ENCODE measurements at regions not wholly inside any gene's neighbourhood (a gene's known extent, or its start where the extent isn't known, plus 50 kb on each side); places are given as distances from the start of the nearest gene placed in this dataset.

DNA sequence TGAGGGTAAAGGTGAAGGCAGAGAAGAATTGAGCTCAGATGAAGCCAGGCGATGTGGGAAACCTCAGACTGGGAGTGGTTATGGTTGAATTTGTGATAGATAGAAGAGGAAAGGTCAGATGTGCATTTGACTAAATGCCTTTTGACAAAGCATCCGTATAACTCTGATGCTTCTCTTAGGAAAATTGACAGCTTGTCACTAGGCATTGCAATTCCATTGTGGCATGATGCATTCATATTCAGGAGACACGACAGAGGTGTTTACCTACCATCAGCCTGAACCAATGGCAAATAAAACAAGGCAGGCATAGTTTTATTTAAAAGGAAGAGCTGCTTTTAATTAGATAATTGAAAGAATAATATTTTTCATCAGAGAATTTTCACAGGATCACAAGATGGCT lies 325.1 kb upstream of the IGFBP7 start:
- no peak overlapping the region for H3K4me3 ChIP-seq (ENCODE audit: low read depth, low read length)
- TF ChIP-seq, protein P1, sequence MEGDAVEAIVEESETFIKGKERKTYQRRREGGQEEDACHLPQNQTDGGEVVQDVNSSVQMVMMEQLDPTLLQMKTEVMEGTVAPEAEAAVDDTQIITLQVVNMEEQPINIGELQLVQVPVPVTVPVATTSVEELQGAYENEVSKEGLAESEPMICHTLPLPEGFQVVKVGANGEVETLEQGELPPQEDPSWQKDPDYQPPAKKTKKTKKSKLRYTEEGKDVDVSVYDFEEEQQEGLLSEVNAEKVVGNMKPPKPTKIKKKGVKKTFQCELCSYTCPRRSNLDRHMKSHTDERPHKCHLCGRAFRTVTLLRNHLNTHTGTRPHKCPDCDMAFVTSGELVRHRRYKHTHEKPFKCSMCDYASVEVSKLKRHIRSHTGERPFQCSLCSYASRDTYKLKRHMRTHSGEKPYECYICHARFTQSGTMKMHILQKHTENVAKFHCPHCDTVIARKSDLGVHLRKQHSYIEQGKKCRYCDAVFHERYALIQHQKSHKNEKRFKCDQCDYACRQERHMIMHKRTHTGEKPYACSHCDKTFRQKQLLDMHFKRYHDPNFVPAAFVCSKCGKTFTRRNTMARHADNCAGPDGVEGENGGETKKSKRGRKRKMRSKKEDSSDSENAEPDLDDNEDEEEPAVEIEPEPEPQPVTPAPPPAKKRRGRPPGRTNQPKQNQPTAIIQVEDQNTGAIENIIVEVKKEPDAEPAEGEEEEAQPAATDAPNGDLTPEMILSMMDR (conservative IDR thresholded peaks at IDR 0.05; ENCODE audit: low read depth, low read length): no peak
- DNase-seq (ENCODE audit: low read depth): no peak

DNA sequence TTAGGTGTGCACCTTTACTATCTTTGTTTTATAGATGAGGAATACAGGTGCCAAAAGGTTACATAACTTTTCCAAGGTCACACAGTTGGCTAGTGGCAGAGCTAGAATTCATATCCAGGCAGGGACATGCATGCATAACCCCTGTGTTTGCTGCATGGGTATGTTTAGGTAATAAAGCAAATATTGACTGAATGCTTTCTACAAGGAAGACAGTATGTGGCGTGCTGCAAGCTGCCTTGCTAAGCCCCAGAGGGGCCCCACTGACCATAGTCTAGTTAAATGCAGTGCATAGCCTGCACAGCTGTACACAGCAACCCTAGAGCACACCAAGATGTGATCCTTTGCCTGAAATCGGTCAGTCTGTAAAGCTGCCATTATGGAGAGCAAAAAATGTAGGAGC lies 320.5 kb upstream of the IGFBP7 start:
- TF ChIP-seq, protein P1 (conservative IDR thresholded peaks at IDR 0.05; ENCODE audit: low read depth, low read length): no peak
- no peak for DNase-seq (ENCODE audit: low read depth)

DNA sequence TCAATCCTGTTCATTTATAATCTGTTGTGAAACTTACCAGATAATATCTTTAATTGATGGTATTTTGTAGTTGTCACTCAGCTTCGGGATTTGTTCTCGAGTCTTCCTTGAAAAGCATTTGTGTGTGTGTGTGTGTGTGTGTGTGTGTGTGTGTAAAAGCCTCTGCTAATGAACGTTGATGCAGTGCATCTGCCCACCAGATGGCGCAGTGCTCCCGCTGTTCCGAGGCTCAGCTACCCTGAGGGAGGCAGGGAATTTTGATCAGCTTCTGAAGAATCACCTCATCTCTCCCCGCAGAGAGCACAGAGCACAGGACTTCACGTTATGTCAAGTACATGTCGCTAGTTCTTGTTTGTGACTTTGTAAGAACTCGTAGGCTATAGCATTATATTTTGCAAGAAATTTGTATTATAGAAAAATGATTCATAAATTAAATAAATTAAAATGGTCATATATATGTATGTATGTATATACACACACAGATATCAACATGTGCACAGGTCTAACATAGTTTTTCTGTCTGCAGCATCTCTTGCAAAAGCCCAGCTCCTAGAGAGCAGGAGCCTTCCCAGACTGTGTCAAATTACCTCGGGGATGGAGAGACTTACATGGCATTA lies 316.7 kb upstream of the IGFBP7 start:
- no peak overlapping the region for H3K4me3 ChIP-seq (ENCODE audit: low read depth, low read length)
- no peak for DNase-seq (ENCODE audit: low read depth)
- TF ChIP-seq, protein P1 (conservative IDR thresholded peaks at IDR 0.05; ENCODE audit: low read depth, low read length): peak; percentile 99

More for the DNA sequence above, 320.5 kb upstream of the IGFBP7 start:
- no peak overlapping the region for H3K4me3 ChIP-seq (ENCODE audit: low read depth, low read length)

DNA sequence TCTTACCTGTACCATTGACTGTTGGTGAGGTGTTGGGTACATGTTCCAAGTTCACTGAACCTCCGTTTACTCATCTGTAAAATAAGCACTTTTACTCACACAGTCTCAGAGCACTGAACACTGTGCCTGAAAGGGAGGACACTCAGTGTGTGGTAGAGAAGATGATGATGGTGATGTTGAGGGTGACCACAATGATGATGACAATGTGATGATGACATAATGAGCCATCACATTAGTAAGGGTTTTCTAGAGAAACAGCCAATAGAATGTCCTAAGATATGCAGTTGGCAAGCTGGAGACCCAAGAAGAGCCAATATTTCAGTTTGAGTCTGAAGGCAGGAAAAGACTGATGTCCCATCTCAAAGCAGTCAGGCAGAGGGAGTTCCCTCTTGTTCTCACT lies 315.4 kb upstream of the IGFBP7 start:
- TF ChIP-seq, protein P1 (conservative IDR thresholded peaks at IDR 0.05; ENCODE audit: low read depth, low read length): no peak
- no peak for DNase-seq (ENCODE audit: low read depth)
- H3K4me3 ChIP-seq (ENCODE audit: low read depth, low read length): no peak overlapping the region

DNA sequence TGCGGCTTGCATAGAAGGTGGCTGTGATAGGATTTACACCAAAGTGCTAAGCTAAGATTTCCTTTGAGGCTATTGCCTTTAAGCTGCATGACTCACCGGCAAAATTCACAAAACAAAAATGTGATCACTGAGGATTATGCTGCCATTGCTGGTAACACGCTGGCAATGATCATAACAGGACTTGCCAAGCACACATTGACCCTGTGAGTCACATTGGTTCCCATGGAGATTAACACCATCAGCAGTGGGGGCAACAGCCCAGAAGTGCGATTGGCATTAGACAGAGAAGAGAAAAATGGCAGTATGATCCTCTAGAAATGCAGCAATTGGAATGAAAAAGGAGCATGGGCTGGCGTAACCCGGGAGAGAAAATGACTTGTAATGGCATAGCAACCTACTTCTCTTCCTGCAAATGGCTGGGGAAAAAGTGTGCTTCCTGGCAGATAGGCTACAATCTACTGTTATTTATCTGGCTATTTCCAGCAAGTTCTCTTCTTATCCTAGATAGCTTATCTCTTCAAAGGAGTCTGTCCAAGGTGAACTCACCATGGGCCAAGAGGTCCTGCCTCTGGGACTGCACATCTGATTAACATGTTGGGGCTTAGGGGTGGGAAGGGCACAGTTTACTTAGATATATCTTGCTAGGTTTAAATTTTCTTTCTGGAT lies 314.2 kb upstream of the IGFBP7 start:
- peak; percentile 75 for DNase-seq (ENCODE audit: low read depth)
- TF ChIP-seq, protein P1 (conservative IDR thresholded peaks at IDR 0.05; ENCODE audit: low read depth, low read length): no peak
- H3K4me3 ChIP-seq (ENCODE audit: low read depth, low read length): no peak overlapping the region

DNA sequence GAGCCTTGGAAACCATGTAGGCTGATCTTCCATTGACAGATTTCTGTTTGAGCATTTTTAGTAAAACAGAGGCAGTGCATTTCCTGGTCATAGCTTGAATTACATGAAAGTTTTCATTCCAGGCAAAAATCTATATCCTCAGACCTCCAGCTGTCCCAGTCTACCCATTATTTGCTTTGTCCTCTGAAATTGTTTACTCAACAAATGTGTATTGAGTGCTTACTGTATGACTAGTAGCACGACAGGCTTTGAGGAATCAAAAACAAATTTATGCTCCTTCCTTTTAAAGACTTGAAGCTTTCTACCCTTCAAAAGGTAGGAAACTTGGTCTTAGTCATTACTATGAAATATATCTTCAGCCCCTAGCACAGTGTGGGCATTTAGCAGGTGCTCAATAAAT lies 307.9 kb upstream of the IGFBP7 start:
- TF ChIP-seq, protein P1 (conservative IDR thresholded peaks at IDR 0.05; ENCODE audit: low read depth, low read length): no peak
- no peak for DNase-seq (ENCODE audit: low read depth)
- H3K4me3 ChIP-seq (ENCODE audit: low read depth, low read length): no peak overlapping the region
